HepG2 (cell line): ENCODE measurements at regions not wholly inside any gene's neighbourhood (a gene's known extent, or its start where the extent isn't known, plus 50 kb on each side); places are given as distances from the start of the nearest gene placed in this dataset.

Experiments used
- ATAC-seq: fragments of 200-7000 bp; cut with Tn5 transposase; 3 replicates; pipeline ENCODE4 v1.9.1; 2020; ENCODE audit warnings: mild to moderate bottlenecking, moderate library complexity
- BruUV-seq: library from RNA; stranded (reverse); fragments of 400-500 nt; replicated peaks from 2 replicates; lab custom pipeline; 2021; lab: Mats Ljungman, UMichigan
- CTCF ChIA-PET: fragments of 300-600 bp; formaldehyde crosslinking; extraction: SDS; loops from one replicate; lab custom pipeline; 2021; ENCODE audit warnings: low total read pairs, inconsistent platforms, low intra/inter-chr PET ratio; lab: Yijun Ruan, JAX
- POLR2A ChIA-PET: fragments of 350-600 bp; sonication (Branson Sonifier 250); formaldehyde crosslinking; loops from one replicate; lab custom pipeline; 2020; ENCODE audit warnings: antibody characterized with exemption, inconsistent platforms; lab: Yijun Ruan, JAX
- DNase-seq: peaks from one replicate; pipeline ENCODE4 v3.0.0-alpha.2; 2015; ENCODE audit warnings: low spot score
- FAIRE-seq: peaks from 3 replicates; lab custom pipeline; 2011; peaks lifted over from hg19 to GRCh38; lab: Jason Lieb, UNC
- H2AFZ ChIP-seq: one replicate; pipeline ENCODE4 v1.6.1; 2011; ENCODE audit warnings: low read length, inconsistent platforms
- H3K27ac ChIP-seq: fragments of 300-600 bp; 3 replicates; pipeline ENCODE4 v1.8.0; 2011; ENCODE audit warnings: mixed run types, mild to moderate bottlenecking, mixed read lengths, low read length, inconsistent platforms; ENCODE audit not compliant: insufficient read depth; ENCODE audit errors: extremely low read length
- H3K27me3 ChIP-seq, 2 experiments: fragments of 200-600 bp in 1 of 2; 2 replicates in 1 of 2; 3 replicates in 1 of 2; pipeline versions ENCODE4 v1.6.0 to v1.8.0; 2011; ENCODE audit warnings: low read length in 2 of 2, mild to moderate bottlenecking in 2 of 2, moderate library complexity in 2 of 2, inconsistent platforms in 1 of 2; ENCODE audit not compliant: insufficient read depth in 2 of 2, control insufficient read depth in 1 of 2
- H3K36me3 ChIP-seq, 2 experiments: fragments of 200-600 bp in 1 of 2; replicated peaks in 1 of 2; 2 replicates in 1 of 2; 3 replicates in 1 of 2; pipeline versions ENCODE4 v1.5.1 to v1.8.0; 2011; ENCODE audit warnings: low read length in 2 of 2, inconsistent platforms in 1 of 2; ENCODE audit not compliant: insufficient read depth in 2 of 2, control insufficient read depth in 1 of 2
- H3K4me1 ChIP-seq: 2 replicates; pipeline ENCODE4 v1.5.1; 2012; ENCODE audit warnings: low read length, inconsistent platforms; ENCODE audit not compliant: insufficient read depth
- H3K4me2 ChIP-seq: 2 replicates; pipeline ENCODE4 v1.6.0; 2011; ENCODE audit warnings: low read depth, low read length, inconsistent platforms
- H3K4me3 ChIP-seq, 3 experiments: fragments of 200-600 bp in 1 of 3; sonication (generic), shearing (Covaris generic) in 1 of 3; replicated peaks in 1 of 3; 2 replicates each; pipeline ENCODE4 v1.5.1; 2011 to 2016; ENCODE audit warnings: low read length in 3 of 3, inconsistent platforms in 2 of 3, low read depth in 2 of 3, mild to moderate bottlenecking in 2 of 3, control low read depth in 1 of 3, mixed read lengths in 1 of 3; ENCODE audit not compliant: insufficient read depth in 1 of 3
- H3K79me2 ChIP-seq: one replicate; pipeline ENCODE4 v1.6.1; 2011; ENCODE audit warnings: low read length, inconsistent platforms; ENCODE audit not compliant: insufficient read depth
- H3K9ac ChIP-seq: 2 replicates; pipeline ENCODE4 v1.6.0; 2011; ENCODE audit warnings: mild to moderate bottlenecking, low read depth, low read length, inconsistent platforms; ENCODE audit not compliant: insufficient read depth
- H3K9me3 ChIP-seq: 2 replicates; pipeline ENCODE4 v1.5.1; 2012; ENCODE audit warnings: mild to moderate bottlenecking, low read length
- H4K20me1 ChIP-seq: 2 replicates; pipeline ENCODE4 v1.6.0; 2011; ENCODE audit warnings: inconsistent platforms, mild to moderate bottlenecking, low read length, moderate library complexity; ENCODE audit not compliant: insufficient read depth
- ARID2 ChIP-seq: sonication (generic); formaldehyde crosslinking; IDR thresholded peaks from 2 replicates; pipeline ENCODE4 v1.8.1; 2022; ENCODE audit warnings: mild to moderate bottlenecking, missing genetic modification reagents, borderline replicate concordance
- BRD4 ChIP-seq: sonication (generic); formaldehyde crosslinking; IDR thresholded peaks from 2 replicates; pipeline ENCODE4 v1.4.0; 2020; ENCODE audit warnings: missing genetic modification reagents
- ELF3 ChIP-seq: IDR thresholded peaks from 2 replicates; pipeline ENCODE4 v1.6.1; 2016; ENCODE audit warnings: missing genetic modification reagents, missing compliant biosample characterization
- HNRNPK ChIP-seq: fragments of 200-400 bp; formaldehyde crosslinking; IDR thresholded peaks from 2 replicates; pipeline ENCODE4 v1.6.1; 2018; ENCODE audit warnings: low read length, low read depth, moderate library complexity, mild to moderate bottlenecking; ENCODE audit not compliant: poor library complexity, severe bottlenecking
- HOXD1 ChIP-seq: sonication (generic); formaldehyde crosslinking; IDR thresholded peaks from 2 replicates; pipeline ENCODE4 v1.5.0; 2020; ENCODE audit warnings: missing genetic modification reagents
- MED13 ChIP-seq: sonication (generic); formaldehyde crosslinking; IDR thresholded peaks from 2 replicates; pipeline ENCODE4 v1.5.0; 2020; ENCODE audit warnings: missing genetic modification reagents
- MTA1 ChIP-seq: sonication (generic); formaldehyde crosslinking; IDR thresholded peaks from 2 replicates; pipeline ENCODE4 v1.4.0; 2020; ENCODE audit warnings: missing genetic modification reagents, mild to moderate bottlenecking, borderline replicate concordance
- PHF20 ChIP-seq: sonication (generic); formaldehyde crosslinking; IDR thresholded peaks from 2 replicates; pipeline ENCODE4 v1.5.0; 2020; ENCODE audit warnings: mild to moderate bottlenecking, missing genetic modification reagents
- RARG ChIP-seq: sonication (generic); formaldehyde crosslinking; IDR thresholded peaks from 2 replicates; pipeline ENCODE4 v1.4.0; 2020; ENCODE audit warnings: low read depth, mild to moderate bottlenecking, missing genetic modification reagents
- TAF1 ChIP-seq: sonication (generic); formaldehyde crosslinking; IDR thresholded peaks from 2 replicates; pipeline ENCODE4 v1.4.0; 2020; ENCODE audit warnings: missing genetic modification reagents
- TBP ChIP-seq: sonication (generic); formaldehyde crosslinking; IDR thresholded peaks from 2 replicates; pipeline ENCODE4 v1.5.0; 2020; ENCODE audit warnings: missing genetic modification reagents
- TCF7 ChIP-seq: sonication (generic); IDR thresholded peaks from 2 replicates; pipeline ENCODE4 v1.6.1; 2016; ENCODE audit warnings: antibody characterized with exemption, low read depth
- ZFY ChIP-seq: sonication (generic); formaldehyde crosslinking; IDR thresholded peaks from 2 replicates; pipeline ENCODE4 v1.4.0; 2020; ENCODE audit warnings: missing genetic modification reagents
- ZNF446 ChIP-seq: sonication (generic); formaldehyde crosslinking; IDR thresholded peaks from 2 replicates; pipeline ENCODE4 v1.5.0; 2020; ENCODE audit warnings: mild to moderate bottlenecking, missing genetic modification reagents
- ZNF619 ChIP-seq: sonication (generic); formaldehyde crosslinking; IDR thresholded peaks from 2 replicates; pipeline ENCODE4 v1.4.0; 2020; ENCODE audit warnings: mild to moderate bottlenecking, missing genetic modification reagents
- ZNF720 ChIP-seq: sonication (generic); formaldehyde crosslinking; IDR thresholded peaks from 2 replicates; pipeline ENCODE4 v1.4.0; 2020; ENCODE audit warnings: missing genetic modification reagents
- ZNF724P ChIP-seq: sonication (generic); formaldehyde crosslinking; IDR thresholded peaks from 2 replicates; pipeline ENCODE4 v1.8.0; 2022; ENCODE audit warnings: missing genetic modification reagents, borderline replicate concordance
- ZNF749 ChIP-seq: sonication (generic); formaldehyde crosslinking; IDR thresholded peaks from 2 replicates; pipeline ENCODE4 v1.8.0; 2022; ENCODE audit warnings: mild to moderate bottlenecking, missing genetic modification reagents, moderate library complexity, borderline replicate concordance
- ZNF775 ChIP-seq: sonication (generic); formaldehyde crosslinking; IDR thresholded peaks from 2 replicates; pipeline ENCODE4 v1.4.0; 2020; ENCODE audit warnings: missing genetic modification reagents, mild to moderate bottlenecking, moderate library complexity, borderline replicate concordance
- WGBS: methylation state at CpG from one replicate; pipeline ENCODE4 v1.1.6; 2017; ENCODE audit warnings: low lambda C conversion rate; 5-methylcytosine and 5-hydroxymethylcytosine counted together
- in situ Hi-C: cut with HindIII; loops from 2 replicates; pipeline ENCODE4 v1.10.0; 2017; ENCODE audit warnings: low pct_unique_long_range_greater_than_20kb; ENCODE audit not compliant: extremely low pct_ligation_motif_present
- intact Hi-C: fragments of 100-400 bp; cut with micrococcal nuclease; formaldehyde crosslinking; loops from one replicate; pipeline ENCODE4 v1.10.0; 2022; ENCODE audit not compliant: unreplicated experiment
- TF ChIP-seq, protein P1 (sequence below): fragments of 450-650 bp; IDR thresholded peaks from 2 replicates; pipeline ENCODE4 v1.6.1; 2016
- TF ChIP-seq, protein P2 (sequence below): sonication (generic); formaldehyde crosslinking; conservative IDR thresholded peaks from 2 replicates; pipeline ENCODE4 v1.4.0; 2020; ENCODE audit warnings: mild to moderate bottlenecking, missing genetic modification reagents, moderate library complexity

GRCh38 chr3:72446218-72447058 is 401.8 kb downstream of the SHQ1 start, which contains the start of gene RYBP:
RYBP (minus strand) TSS chr3:72446621.
- H2AFZ ChIP-seq: no peak within 1 kb of the TSS
- no TSS peak for BruUV-seq
- POLR2A ChIA-PET: interaction anchor here (0.6 to 1.4 kb wide), 4 partner anchors 10 to 235 kb away, joined by 3 to 6 read pairs (median 4); no protein-coding TSS in a partner anchor
- H3K4me3 ChIP-seq: peak within 1 kb of the TSS; percentile 92 to 94 (median 93)
- H3K79me2 ChIP-seq: peaks cover 52% of the 10 kb centered on the region
- peak; percentile 77 for ATAC-seq
- intact Hi-C loops (loop anchor here (5.0 kb wide), 2 partner anchors 121 to 146 kb away; no protein-coding TSS in a partner anchor), in situ Hi-C loops (no loop called here)
- WGBS: 1% methylated on average over 31 of the region's 49 CpGs
- no peaks in the 10 kb centered on the region for H3K9me3 ChIP-seq
- peaks cover 53% of the 10 kb centered on the region for H4K20me1 ChIP-seq
- peaks cover 0 to 2% of the 10 kb centered on the region in 2 experiments; a peak in 1 of 5 replicates for H3K27me3 ChIP-seq
- H3K9ac ChIP-seq: peak within 1 kb of the TSS; percentile 91
- H3K36me3 ChIP-seq: no peaks in the 10 kb centered on the region
- peak within 1 kb of the TSS; percentile 84 for H3K27ac ChIP-seq
- peak within 1 kb of the TSS; percentile 98 for H3K4me2 ChIP-seq
- no peak for FAIRE-seq
- peaks cover 64% of the 10 kb centered on the region for H3K4me1 ChIP-seq
- DNase-seq: no peak
- CTCF ChIA-PET: no interaction called here
- TF ChIP-seq TAF1 (no peak), ARID2 (CRISPR knock-in tag) (no peak), MED13 (CRISPR knock-in tag) (no peak), TBP (no peak), ZNF749 (0 out of 2 replicates have a peak, but pooled peaks have one; percentile 11), PHF20 (CRISPR knock-in tag) (no peak), ZFY (peak; percentile 32; the same call in 1 of the 2 replicates), BRD4 (CRISPR knock-in tag) (no peak), ZNF775 (no peak), TCF7 (no peak), ZNF724P (no peak), ZNF720 (CRISPR knock-in tag) (no peak), MTA1 (CRISPR knock-in tag) (peak; percentile 47; the same call in 1 of the 2 replicates), RARG (CRISPR knock-in tag) (no peak), ZNF446 (CRISPR knock-in tag) (no peak), ELF3 (CRISPR knock-in tag) (no peak), HOXD1 (CRISPR knock-in tag) (no peak), ZNF619 (CRISPR knock-in tag) (no peak), HNRNPK (peak; percentile 38)
- TF ChIP-seq, protein P1, sequence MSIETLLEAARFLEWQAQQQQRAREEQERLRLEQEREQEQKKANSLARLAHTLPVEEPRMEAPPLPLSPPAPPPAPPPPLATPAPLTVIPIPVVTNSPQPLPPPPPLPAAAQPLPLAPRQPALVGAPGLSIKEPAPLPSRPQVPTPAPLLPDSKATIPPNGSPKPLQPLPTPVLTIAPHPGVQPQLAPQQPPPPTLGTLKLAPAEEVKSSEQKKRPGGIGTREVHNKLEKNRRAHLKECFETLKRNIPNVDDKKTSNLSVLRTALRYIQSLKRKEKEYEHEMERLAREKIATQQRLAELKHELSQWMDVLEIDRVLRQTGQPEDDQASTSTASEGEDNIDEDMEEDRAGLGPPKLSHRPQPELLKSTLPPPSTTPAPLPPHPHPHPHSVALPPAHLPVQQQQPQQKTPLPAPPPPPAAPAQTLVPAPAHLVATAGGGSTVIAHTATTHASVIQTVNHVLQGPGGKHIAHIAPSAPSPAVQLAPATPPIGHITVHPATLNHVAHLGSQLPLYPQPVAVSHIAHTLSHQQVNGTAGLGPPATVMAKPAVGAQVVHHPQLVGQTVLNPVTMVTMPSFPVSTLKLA: no peak
- TF ChIP-seq, protein P2, sequence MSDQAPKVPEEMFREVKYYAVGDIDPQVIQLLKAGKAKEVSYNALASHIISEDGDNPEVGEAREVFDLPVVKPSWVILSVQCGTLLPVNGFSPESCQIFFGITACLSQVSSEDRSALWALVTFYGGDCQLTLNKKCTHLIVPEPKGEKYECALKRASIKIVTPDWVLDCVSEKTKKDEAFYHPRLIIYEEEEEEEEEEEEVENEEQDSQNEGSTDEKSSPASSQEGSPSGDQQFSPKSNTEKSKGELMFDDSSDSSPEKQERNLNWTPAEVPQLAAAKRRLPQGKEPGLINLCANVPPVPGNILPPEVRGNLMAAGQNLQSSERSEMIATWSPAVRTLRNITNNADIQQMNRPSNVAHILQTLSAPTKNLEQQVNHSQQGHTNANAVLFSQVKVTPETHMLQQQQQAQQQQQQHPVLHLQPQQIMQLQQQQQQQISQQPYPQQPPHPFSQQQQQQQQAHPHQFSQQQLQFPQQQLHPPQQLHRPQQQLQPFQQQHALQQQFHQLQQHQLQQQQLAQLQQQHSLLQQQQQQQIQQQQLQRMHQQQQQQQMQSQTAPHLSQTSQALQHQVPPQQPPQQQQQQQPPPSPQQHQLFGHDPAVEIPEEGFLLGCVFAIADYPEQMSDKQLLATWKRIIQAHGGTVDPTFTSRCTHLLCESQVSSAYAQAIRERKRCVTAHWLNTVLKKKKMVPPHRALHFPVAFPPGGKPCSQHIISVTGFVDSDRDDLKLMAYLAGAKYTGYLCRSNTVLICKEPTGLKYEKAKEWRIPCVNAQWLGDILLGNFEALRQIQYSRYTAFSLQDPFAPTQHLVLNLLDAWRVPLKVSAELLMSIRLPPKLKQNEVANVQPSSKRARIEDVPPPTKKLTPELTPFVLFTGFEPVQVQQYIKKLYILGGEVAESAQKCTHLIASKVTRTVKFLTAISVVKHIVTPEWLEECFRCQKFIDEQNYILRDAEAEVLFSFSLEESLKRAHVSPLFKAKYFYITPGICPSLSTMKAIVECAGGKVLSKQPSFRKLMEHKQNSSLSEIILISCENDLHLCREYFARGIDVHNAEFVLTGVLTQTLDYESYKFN: no peak
